Panc1 (cell line): ENCODE measurements at regions not wholly inside any gene's neighbourhood (a gene's known extent, or its start where the extent isn't known, plus 50 kb on each side); places are given as distances from the start of the nearest gene placed in this dataset.

Experiments
- POLR2AphosphoS5 ChIP-seq: IDR thresholded peaks from 2 replicates; pipeline ENCODE4 v1.6.1; 2012; ENCODE audit warnings: mild to moderate bottlenecking, low read depth, low read length, moderate library complexity
- SIN3A ChIP-seq: IDR thresholded peaks from 2 replicates; pipeline ENCODE4 v1.6.1; 2012; ENCODE audit warnings: low read depth, mild to moderate bottlenecking, low read length, moderate library complexity, borderline replicate concordance; ENCODE audit not compliant: insufficient read depth
- TF ChIP-seq, protein P1 (sequence below): fragments of 450-650 bp; IDR thresholded peaks from 2 replicates; pipeline ENCODE4 v1.5.1; 2017; ENCODE audit warnings: mild to moderate bottlenecking

DNA sequence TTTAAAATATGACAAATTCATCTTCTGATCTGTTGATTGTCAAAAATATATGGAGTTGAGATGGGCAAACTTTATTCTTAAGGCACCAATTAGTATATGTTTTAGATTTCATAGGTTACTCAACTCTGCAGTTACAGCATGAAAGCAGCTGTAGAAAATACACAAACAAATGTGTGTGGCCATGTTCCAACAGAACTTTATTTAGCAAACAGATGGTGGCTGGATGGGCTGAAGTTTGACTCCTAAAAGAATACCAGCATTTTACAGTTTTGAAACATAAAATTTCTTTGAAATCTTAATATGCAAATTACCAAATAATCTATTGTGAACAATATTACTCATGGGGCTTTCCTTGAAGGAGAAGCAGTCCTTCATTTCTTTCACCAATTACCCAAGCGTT, 1206.0 kb upstream of the LRRTM3 start:
- TF ChIP-seq POLR2AphosphoS5 (no peak), SIN3A (no peak)
- TF ChIP-seq, protein P1, sequence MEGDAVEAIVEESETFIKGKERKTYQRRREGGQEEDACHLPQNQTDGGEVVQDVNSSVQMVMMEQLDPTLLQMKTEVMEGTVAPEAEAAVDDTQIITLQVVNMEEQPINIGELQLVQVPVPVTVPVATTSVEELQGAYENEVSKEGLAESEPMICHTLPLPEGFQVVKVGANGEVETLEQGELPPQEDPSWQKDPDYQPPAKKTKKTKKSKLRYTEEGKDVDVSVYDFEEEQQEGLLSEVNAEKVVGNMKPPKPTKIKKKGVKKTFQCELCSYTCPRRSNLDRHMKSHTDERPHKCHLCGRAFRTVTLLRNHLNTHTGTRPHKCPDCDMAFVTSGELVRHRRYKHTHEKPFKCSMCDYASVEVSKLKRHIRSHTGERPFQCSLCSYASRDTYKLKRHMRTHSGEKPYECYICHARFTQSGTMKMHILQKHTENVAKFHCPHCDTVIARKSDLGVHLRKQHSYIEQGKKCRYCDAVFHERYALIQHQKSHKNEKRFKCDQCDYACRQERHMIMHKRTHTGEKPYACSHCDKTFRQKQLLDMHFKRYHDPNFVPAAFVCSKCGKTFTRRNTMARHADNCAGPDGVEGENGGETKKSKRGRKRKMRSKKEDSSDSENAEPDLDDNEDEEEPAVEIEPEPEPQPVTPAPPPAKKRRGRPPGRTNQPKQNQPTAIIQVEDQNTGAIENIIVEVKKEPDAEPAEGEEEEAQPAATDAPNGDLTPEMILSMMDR, result no peak
